ENCODE measurements at regions not wholly inside any gene's neighbourhood (a gene's known extent, or its start where the extent isn't known, plus 50 kb on each side); places are given as distances from the start of the nearest gene placed in this dataset.

GRCh38 chr18:38077229-38077628 is 511.6 kb upstream of the CELF4 start:
- no peaks in the 10 kb centered on the region for H3K36me3 ChIP-seq (ENCODE audit: control insufficient read depth, insufficient read depth, low read length)
- H3K4me3 Mint-ChIP-seq (ENCODE audit: unreplicated experiment) = no peak overlapping the region
- ChIA-PET POLR2A (no interaction called here), CTCF (no interaction called here)
- DNase-seq = peak in 1 of 2 experiments; percentile 0
- no TSS peak for BruUV-seq (replicated peaks)
- no peaks in the 10 kb centered on the region for H3K27me3 ChIP-seq (replicated peaks; ENCODE audit: control insufficient read depth, insufficient read depth, low read length)
- peaks cover 4% of the 10 kb centered on the region for H3K27me3 Mint-ChIP-seq (ENCODE audit: insufficient read depth, unreplicated experiment)
- no peaks in the 10 kb centered on the region for H3K9me3 ChIP-seq
- intact Hi-C loops (cut with micrococcal nuclease; ENCODE audit: unreplicated experiment) = no loop called here
- H3K9me3 Mint-ChIP-seq (ENCODE audit: unreplicated experiment) = no peaks in the 10 kb centered on the region
- H3K4me3 ChIP-seq (ENCODE audit: low read depth, low read length) = no peak overlapping the region
- no peaks in the 10 kb centered on the region for H3K36me3 Mint-ChIP-seq (ENCODE audit: insufficient read depth, unreplicated experiment)
- no peak for TF ChIP-seq CTCF (IDR thresholded peaks at IDR 0.05; ENCODE audit: insufficient read depth in 1 of 2, low read depth in 1 of 2, low read length in 1 of 2, severe bottlenecking in 1 of 2, unreplicated experiment in 1 of 2)
- H3K27ac Mint-ChIP-seq (ENCODE audit: unreplicated experiment) = no peak overlapping the region
- H3K4me1 ChIP-seq = no peaks in the 10 kb centered on the region
- H3K4me1 Mint-ChIP-seq (ENCODE audit: low read depth, unreplicated experiment) = no peaks in the 10 kb centered on the region

DNA sequence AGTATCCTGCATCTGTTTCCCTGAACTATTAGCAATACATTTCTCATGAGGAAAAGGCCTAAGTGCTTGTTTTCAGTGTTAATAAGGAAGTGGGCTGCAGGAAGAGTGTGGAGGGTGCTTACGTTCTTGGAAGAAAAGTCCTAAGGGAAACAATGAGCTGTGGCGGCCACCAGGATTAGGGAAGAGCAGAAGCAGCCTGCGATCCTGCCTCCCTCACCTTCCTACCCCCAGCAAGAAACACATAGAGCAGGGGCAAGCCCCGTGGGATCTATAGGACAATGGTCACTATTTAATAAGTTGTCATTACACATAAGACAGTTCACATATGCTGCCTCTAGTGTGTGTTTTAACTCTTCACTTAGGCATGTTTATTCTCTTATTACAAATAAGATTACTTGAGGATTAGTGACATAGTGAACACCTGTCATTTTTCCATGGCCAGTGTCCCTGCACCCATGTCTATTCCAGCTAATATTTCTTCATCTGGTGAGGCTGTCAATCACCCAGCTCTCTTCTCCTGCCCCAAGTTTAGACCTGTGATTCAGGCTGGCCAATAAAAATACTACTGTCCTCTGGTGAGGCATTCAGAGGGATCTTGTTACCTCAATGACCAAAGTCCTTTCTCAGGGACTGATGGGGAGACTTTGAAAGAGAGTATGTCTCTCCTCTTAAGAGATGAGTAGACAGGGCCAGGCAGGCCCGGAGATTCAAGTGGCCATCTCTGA is 510.9 kb upstream of the CELF4 start:
- Mint-ChIP-seq H3K27ac (ENCODE audit: unreplicated experiment) (no peak overlapping the region), H3K4me1 (ENCODE audit: low read depth, unreplicated experiment) (no peaks in the 10 kb centered on the region), H3K27me3 (ENCODE audit: insufficient read depth, unreplicated experiment) (peaks cover 4% of the 10 kb centered on the region), H3K9me3 (ENCODE audit: unreplicated experiment) (no peaks in the 10 kb centered on the region), H3K4me3 (ENCODE audit: unreplicated experiment) (no peak overlapping the region), H3K36me3 (ENCODE audit: insufficient read depth, unreplicated experiment) (no peaks in the 10 kb centered on the region)
- DNase-seq = no peak
- intact Hi-C loops (cut with micrococcal nuclease; ENCODE audit: unreplicated experiment) = no loop called here
- ChIA-PET POLR2A (no interaction called here), CTCF (no interaction called here)
- Histone ChIP-seq H3K4me1 (no peaks in the 10 kb centered on the region), H3K36me3 (ENCODE audit: control insufficient read depth, insufficient read depth, low read length) (no peaks in the 10 kb centered on the region), H3K27me3 (replicated peaks; ENCODE audit: control insufficient read depth, insufficient read depth, low read length) (no peaks in the 10 kb centered on the region), H3K9me3 (no peaks in the 10 kb centered on the region), H3K4me3 (ENCODE audit: low read depth, low read length) (no peak overlapping the region)
- no peak for TF ChIP-seq CTCF (IDR thresholded peaks at IDR 0.05; ENCODE audit: insufficient read depth in 1 of 2, low read depth in 1 of 2, low read length in 1 of 2, severe bottlenecking in 1 of 2, unreplicated experiment in 1 of 2)
- no TSS peak for BruUV-seq (replicated peaks)

GRCh38 chr18:38074298-38074876 is 508.8 kb upstream of the CELF4 start:
- BruUV-seq (replicated peaks) = no TSS peak

More at GRCh38 chr18:38074298-38074876, 508.8 kb upstream of the CELF4 start:
- H3K9me3 ChIP-seq = no peaks in the 10 kb centered on the region
- H3K4me3 ChIP-seq (ENCODE audit: low read depth, low read length) = no peak overlapping the region
- intact Hi-C loops (cut with micrococcal nuclease; ENCODE audit: unreplicated experiment) = no loop called here
- no peak for DNase-seq
- H3K4me1 Mint-ChIP-seq (ENCODE audit: low read depth, unreplicated experiment) = no peaks in the 10 kb centered on the region
- H3K4me3 Mint-ChIP-seq (ENCODE audit: unreplicated experiment) = no peak overlapping the region
- H3K4me1 ChIP-seq = no peaks in the 10 kb centered on the region
- H3K36me3 Mint-ChIP-seq (ENCODE audit: insufficient read depth, unreplicated experiment) = no peaks in the 10 kb centered on the region
- peaks cover 4% of the 10 kb centered on the region for H3K27me3 Mint-ChIP-seq (ENCODE audit: insufficient read depth, unreplicated experiment)
- TF ChIP-seq CTCF (IDR thresholded peaks at IDR 0.05; ENCODE audit: insufficient read depth in 1 of 2, low read depth in 1 of 2, low read length in 1 of 2, severe bottlenecking in 1 of 2, unreplicated experiment in 1 of 2) = no peak
- no peaks in the 10 kb centered on the region for H3K36me3 ChIP-seq (ENCODE audit: control insufficient read depth, insufficient read depth, low read length)
- H3K9me3 Mint-ChIP-seq (ENCODE audit: unreplicated experiment) = no peaks in the 10 kb centered on the region
- no peak overlapping the region for H3K27ac Mint-ChIP-seq (ENCODE audit: unreplicated experiment)
- H3K27me3 ChIP-seq (replicated peaks; ENCODE audit: control insufficient read depth, insufficient read depth, low read length) = no peaks in the 10 kb centered on the region
- ChIA-PET CTCF (no interaction called here), POLR2A (no interaction called here)

Measured in Caco-2 (cell line).